ENCODE measurements at regions not wholly inside any gene's neighbourhood (a gene's known extent, or its start where the extent isn't known, plus 50 kb on each side); places are given as distances from the start of the nearest gene placed in this dataset.

DNA sequence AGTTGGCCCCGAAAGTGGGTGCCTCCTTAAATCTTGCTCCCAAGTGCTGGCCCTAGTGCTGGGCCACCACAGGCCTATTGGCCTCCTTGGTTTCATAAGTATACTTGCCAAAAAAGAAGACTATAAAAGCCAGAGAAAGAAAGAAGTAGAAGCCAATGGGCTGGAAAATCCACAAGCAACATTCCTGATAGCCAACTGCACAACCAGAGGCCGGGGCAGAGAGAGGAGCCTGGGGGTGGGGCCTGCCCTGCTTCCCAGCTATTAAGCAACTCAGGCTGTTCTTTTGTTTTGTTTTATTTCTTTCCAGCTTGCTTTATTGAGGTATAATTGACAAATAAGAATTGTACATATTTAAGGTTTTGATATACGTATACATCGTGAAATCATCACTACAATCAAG lies 177.2 kb upstream of the NTF3 start:
- Mint-ChIP-seq H3K4me3 (no peak overlapping the region), H3K36me3 (ENCODE audit: low read depth) (no peaks in the 10 kb centered on the region), H3K27me3 (peaks cover 13% of the 10 kb centered on the region), H3K27ac (no peak overlapping the region), H3K4me1 (no peaks in the 10 kb centered on the region)
- ATAC-seq: no peak
- no peak for DNase-seq
- no peaks in the 10 kb centered on the region for H3K9me3 ChIP-seq (ENCODE audit: control insufficient read depth, low read length, poor library complexity, severe bottlenecking)

DNA sequence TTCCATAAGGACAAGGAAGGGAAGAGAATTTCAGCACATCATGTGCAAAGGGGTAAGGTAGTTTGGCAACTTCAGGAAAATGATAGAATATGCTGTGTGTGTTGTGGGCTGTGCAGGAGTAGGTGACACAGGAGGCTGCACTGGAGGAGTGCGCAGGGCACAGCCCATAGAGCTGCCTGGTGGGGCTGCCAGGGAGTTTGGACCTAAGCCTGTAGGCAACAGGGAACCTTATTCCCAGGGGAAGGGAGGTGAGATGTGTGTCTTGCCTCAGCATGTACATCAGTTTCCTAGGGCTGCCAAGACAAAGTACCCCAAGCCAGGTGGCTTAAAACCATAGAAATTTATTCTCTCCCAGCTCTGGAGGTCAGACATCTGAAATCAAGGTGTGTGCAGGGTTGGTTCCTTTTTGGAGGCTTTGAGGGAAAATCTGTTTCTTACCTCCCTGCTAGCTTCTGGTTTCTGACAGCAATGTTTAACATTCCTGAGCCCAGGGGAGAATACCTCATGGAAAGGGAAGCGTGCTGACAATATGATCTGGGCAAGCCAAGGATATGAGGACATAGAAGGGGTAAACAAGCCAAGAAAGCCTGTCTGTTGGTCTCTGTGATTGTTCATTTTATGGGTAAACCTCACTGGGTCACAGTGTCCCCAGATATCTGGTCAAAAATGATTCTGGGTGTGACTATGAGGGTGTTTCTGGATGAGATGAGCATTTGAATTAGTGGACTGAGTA lies 174.0 kb upstream of the NTF3 start:
- ATAC-seq (no peak), DNase-seq (no peak)
- H3K4me3 Mint-ChIP-seq: no peak overlapping the region
- H3K27me3 Mint-ChIP-seq: peaks cover 4% of the 10 kb centered on the region
- H3K4me1 Mint-ChIP-seq: no peaks in the 10 kb centered on the region
- H3K27ac Mint-ChIP-seq: no peak overlapping the region
- no peaks in the 10 kb centered on the region for H3K36me3 Mint-ChIP-seq (ENCODE audit: low read depth)
- no peaks in the 10 kb centered on the region for H3K9me3 ChIP-seq (ENCODE audit: control insufficient read depth, low read length, poor library complexity, severe bottlenecking)

DNA sequence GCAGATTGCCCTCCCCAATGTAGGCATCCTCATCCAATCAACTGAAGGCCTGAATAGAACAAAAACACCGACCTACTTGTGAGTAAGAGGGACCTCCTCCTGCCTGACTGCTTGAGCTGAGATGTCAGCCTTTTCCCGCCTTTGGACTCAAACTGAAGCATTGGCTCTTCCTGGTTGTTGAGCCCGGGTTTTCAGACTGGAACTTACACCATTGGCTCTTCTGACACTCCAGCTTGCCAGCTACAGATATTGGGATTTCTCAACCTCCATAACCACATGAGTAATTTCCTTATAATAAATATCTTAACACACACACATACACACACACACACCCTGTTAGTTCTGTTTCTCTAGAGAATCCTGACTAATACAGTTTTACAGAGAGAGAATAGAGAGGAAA lies 173.4 kb upstream of the NTF3 start:
- Mint-ChIP-seq H3K27me3 (peaks cover 4% of the 10 kb centered on the region), H3K36me3 (ENCODE audit: low read depth) (no peaks in the 10 kb centered on the region), H3K27ac (no peak overlapping the region), H3K4me1 (no peaks in the 10 kb centered on the region), H3K4me3 (no peak overlapping the region)
- no peaks in the 10 kb centered on the region for H3K9me3 ChIP-seq (ENCODE audit: control insufficient read depth, low read length, poor library complexity, severe bottlenecking)
- ATAC-seq (no peak), DNase-seq (no peak)

DNA sequence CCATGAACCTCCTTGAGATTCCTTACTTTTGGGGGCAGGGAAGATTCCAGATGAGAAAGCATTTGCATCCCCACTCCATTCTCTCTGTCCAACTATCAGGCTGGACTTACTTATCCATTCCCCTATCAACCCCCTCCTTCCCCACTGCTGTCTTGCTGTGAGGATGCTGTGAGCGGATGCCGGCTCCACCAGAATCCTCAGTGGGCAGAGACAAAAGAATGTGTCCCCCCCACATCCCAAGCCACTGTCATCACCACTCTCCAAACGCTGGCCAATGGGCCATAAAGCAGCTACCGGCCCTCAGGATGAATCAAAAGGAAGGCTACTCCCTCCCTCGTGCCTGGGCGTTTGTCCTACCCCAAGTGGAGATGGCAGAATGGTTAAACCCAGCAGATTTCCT lies 173.0 kb upstream of the NTF3 start:
- Mint-ChIP-seq H3K4me1 (no peaks in the 10 kb centered on the region), H3K27ac (no peak overlapping the region), H3K36me3 (ENCODE audit: low read depth) (no peaks in the 10 kb centered on the region), H3K4me3 (no peak overlapping the region), H3K27me3 (peaks cover 4% of the 10 kb centered on the region)
- DNase-seq (no peak), ATAC-seq (no peak)
- no peaks in the 10 kb centered on the region for H3K9me3 ChIP-seq (ENCODE audit: control insufficient read depth, low read length, poor library complexity, severe bottlenecking)

DNA sequence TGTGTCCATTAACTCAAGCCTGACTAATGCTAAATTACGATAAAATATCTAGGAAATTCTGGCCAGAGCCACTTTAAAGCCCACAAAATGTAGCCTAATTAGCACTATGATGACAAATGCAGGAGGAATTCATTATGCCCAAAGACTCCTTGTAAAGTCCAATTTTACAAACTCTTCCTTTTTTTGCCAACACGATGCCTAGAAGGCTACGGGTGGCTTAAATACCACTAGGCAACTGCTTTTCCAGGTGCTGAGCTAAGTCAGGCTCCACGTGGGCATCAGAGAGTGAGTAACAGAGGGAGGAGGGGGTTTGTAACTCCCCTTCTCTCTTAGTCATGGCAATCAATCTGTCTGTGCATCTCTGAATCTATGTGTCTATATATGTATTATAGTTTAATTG lies 172.4 kb upstream of the NTF3 start:
- no peak for ATAC-seq
- Mint-ChIP-seq H3K27ac (no peak overlapping the region), H3K4me1 (no peaks in the 10 kb centered on the region), H3K36me3 (ENCODE audit: low read depth) (no peaks in the 10 kb centered on the region), H3K27me3 (peaks cover 1% of the 10 kb centered on the region), H3K4me3 (no peak overlapping the region)
- no peak for DNase-seq
- no peaks in the 10 kb centered on the region for H3K9me3 ChIP-seq (ENCODE audit: control insufficient read depth, low read length, poor library complexity, severe bottlenecking)

DNA sequence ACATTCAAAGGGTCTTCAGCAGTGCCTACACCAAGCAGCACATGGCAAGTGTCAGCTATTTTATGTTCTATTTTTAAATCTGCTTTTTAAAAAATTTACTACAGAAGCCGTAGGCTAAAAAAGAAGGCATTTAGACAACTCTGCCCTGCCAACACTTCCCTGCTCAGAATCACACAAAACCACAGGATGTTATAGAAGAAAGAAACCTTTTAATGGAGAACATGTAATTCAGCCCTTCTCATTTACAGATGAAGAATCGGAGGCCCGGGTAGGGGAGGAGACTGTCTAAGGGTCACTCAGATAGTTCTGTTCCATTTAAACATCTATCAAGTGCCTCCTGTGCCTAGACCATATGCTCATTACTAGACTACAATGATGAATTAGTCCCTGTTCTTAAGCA lies 171.8 kb upstream of the NTF3 start:
- Mint-ChIP-seq H3K27me3 (no peaks in the 10 kb centered on the region), H3K4me1 (no peaks in the 10 kb centered on the region), H3K27ac (no peak overlapping the region), H3K4me3 (no peak overlapping the region), H3K36me3 (ENCODE audit: low read depth) (no peaks in the 10 kb centered on the region)
- no peak for ATAC-seq
- H3K9me3 ChIP-seq (ENCODE audit: control insufficient read depth, low read length, poor library complexity, severe bottlenecking): no peaks in the 10 kb centered on the region
- no peak for DNase-seq

DNA sequence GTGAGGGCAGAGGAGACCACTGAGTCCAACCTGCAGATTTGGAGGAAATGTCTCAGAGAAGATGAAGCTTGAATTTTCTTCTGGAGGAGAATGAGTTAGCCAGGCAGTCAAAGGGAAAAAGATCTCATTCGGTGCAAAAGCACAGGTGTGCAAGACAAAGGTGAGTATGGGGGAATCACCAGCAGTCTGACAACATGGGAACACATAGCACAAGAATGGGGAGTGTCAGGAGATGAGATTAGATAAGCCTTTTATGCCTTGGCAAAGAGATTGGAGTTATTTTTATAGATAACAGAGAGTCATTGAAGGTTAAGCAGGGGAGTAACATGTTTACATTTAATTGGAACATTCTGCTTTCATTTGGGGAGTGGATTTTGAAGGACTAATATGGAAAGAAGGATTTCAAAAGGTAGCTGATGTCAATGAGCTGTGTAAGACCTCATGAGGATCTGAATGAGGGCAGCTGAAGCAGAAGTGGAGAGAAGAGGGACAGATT lies 171.3 kb upstream of the NTF3 start:
- Mint-ChIP-seq H3K4me3 (no peak overlapping the region), H3K27ac (no peak overlapping the region), H3K27me3 (no peaks in the 10 kb centered on the region), H3K36me3 (ENCODE audit: low read depth) (no peaks in the 10 kb centered on the region), H3K4me1 (no peaks in the 10 kb centered on the region)
- H3K9me3 ChIP-seq (ENCODE audit: control insufficient read depth, low read length, poor library complexity, severe bottlenecking): no peaks in the 10 kb centered on the region
- no peak for DNase-seq
- ATAC-seq: no peak

DNA sequence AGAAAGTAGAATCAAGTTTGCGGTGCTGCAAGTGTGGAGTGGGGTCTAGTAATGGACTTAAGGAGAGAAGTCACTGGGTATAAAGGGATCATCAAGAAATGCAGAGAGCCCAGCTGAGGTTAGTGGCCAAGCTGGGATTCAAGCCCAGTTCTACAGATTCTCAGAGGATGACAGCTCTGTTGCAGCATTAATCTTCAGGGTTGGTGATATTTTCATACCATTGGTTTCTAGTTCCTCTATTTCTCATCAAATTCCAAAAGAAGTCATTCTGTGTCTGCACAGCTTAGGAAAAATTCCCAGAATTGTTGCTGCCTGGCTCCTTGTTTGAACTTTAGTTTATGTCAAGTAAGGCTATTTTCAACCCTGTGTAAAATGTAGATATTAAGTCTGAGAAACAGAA lies 169.5 kb upstream of the NTF3 start:
- H3K4me1 Mint-ChIP-seq: no peaks in the 10 kb centered on the region
- H3K27ac Mint-ChIP-seq: no peak overlapping the region
- no peaks in the 10 kb centered on the region for H3K36me3 Mint-ChIP-seq (ENCODE audit: low read depth)
- no peak for ATAC-seq
- H3K4me3 Mint-ChIP-seq: no peak overlapping the region
- H3K27me3 Mint-ChIP-seq: no peaks in the 10 kb centered on the region
- no peaks in the 10 kb centered on the region for H3K9me3 ChIP-seq (ENCODE audit: control insufficient read depth, low read length, poor library complexity, severe bottlenecking)
- no peak for DNase-seq

DNA sequence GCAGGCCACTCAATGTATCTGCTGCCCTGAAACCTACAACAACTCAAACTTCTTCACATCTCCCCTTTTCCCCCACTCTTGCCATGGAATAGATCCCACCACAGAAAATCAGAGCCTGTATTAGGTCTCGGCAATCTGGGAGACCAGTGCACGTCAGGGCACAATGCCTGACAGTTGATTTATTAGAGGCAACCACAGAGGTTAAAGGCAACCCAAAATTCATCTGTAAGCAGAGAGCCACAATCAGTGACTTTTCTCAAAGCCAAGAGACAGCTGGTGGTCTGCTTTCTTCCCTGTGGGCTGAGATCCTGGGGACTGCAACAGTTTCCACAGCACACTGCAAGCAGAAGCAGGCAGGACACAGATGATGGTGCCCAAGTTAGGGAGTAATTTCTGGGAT lies 169.0 kb upstream of the NTF3 start:
- ATAC-seq (no peak), DNase-seq (no peak)
- Mint-ChIP-seq H3K4me3 (no peak overlapping the region), H3K36me3 (ENCODE audit: low read depth) (no peaks in the 10 kb centered on the region), H3K27ac (no peak overlapping the region), H3K4me1 (no peaks in the 10 kb centered on the region), H3K27me3 (no peaks in the 10 kb centered on the region)
- no peaks in the 10 kb centered on the region for H3K9me3 ChIP-seq (ENCODE audit: control insufficient read depth, low read length, poor library complexity, severe bottlenecking)

DNA sequence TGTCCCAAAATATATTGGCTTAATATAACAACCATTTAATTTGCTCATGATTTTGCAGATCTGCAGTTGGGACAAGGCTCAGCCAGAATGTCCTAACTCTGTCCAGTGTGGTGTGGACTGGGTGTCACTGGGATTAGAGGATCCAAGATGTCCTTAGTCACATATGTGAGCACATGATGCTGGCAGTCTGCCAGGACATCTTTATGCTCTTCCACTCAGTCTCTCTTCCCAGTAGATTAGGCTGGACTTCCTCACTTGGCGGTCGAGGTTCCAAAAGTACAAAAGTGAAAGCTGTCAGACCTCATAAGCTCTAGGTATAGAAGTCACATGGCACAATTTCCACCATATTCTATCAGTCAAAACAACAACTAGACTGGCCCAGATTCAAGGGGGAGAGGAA lies 167.9 kb upstream of the NTF3 start:
- no peak overlapping the region for H3K4me3 Mint-ChIP-seq
- no peak overlapping the region for H3K27ac Mint-ChIP-seq
- DNase-seq (no peak), ATAC-seq (no peak)
- no peaks in the 10 kb centered on the region for H3K9me3 ChIP-seq (ENCODE audit: control insufficient read depth, low read length, poor library complexity, severe bottlenecking)
- H3K27me3 Mint-ChIP-seq: no peaks in the 10 kb centered on the region
- no peaks in the 10 kb centered on the region for H3K36me3 Mint-ChIP-seq (ENCODE audit: low read depth)
- H3K4me1 Mint-ChIP-seq: no peaks in the 10 kb centered on the region

DNA sequence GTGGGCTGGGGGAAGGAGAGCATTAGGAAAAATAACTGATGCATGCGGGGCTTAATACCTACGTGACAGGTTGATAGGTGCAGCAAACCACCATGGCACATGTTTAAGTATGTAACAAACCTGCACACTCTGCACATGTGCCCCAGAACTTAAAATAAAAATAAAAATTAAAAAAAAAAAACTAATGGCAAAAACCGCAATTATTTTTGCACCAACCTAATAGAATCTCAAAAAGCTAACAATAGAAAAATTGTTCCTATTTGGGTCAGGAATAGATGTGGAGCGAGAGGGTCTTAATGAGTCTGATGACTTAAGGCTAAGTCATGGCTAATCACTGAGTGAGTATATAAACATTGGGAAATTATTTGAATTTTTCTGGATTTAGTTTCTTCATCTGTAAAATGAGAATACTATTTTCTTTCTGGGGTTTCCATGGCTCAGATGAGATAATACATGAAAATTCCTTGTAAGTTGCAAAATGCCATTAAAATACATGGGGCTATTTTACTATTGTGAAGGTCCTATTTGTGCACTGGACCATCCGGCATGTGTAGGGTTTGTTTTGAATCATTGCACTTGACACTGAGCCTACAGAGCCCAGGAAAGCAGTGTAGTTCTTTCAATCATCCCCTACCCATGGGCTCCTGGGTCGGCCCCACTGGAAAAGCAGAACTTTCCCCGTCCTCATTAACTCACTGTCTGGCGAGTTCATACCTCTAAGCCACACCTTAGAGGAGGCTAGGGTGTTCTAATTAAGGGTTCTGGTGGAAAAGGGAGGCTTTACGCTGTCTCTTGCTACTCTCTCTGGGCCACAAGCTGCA lies 164.1 kb upstream of the NTF3 start:
- no peaks in the 10 kb centered on the region for H3K4me1 Mint-ChIP-seq

DNA sequence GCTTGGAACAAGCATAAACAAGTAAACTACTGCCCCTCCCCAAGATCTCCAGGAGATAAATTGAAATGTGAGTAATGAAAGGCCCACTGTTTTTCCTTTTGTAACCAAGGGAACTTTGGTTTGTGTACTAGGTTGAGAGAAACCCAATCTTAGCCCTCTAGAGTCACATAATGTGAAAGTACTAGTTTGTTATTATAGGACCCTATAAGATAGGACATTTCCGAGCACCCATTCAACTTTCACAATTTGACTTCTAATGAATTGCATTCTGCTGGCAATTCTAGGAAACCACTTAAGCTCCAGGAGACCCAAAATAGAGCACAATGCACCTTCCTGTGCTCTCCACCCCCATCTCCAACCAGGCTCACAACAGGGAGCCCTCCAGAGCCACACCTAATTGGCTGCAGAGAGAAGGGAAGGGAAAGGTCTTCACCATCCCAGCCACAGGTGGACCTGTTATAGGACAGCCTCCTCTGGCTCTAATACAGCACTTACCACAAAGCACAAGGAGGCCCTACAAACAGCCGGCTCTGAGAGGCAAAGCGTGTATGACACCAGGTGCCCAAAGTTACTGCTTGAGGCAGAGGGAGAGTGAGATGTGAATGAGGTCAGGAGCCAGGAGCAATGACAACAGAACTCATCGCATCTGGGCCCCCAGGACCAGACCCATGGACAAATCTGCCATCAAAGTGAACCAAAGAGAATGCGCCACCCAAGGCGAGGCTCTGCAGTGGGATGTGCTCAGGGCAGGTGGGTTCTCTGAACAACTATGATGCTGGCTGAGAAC lies 163.3 kb upstream of the NTF3 start:
- H3K9me3 ChIP-seq (ENCODE audit: control insufficient read depth, low read length, poor library complexity, severe bottlenecking): no peaks in the 10 kb centered on the region
- DNase-seq: no peak
- H3K4me3 Mint-ChIP-seq: no peak overlapping the region
- no peak overlapping the region for H3K27ac Mint-ChIP-seq
- no peaks in the 10 kb centered on the region for H3K27me3 Mint-ChIP-seq
- no peaks in the 10 kb centered on the region for H3K36me3 Mint-ChIP-seq (ENCODE audit: low read depth)
- ATAC-seq: no peak
- no peaks in the 10 kb centered on the region for H3K4me1 Mint-ChIP-seq

More for the DNA sequence above, 164.1 kb upstream of the NTF3 start:
- Mint-ChIP-seq H3K27me3 (no peaks in the 10 kb centered on the region), H3K27ac (no peak overlapping the region), H3K4me3 (no peak overlapping the region), H3K36me3 (ENCODE audit: low read depth) (no peaks in the 10 kb centered on the region)
- H3K9me3 ChIP-seq (ENCODE audit: control insufficient read depth, low read length, poor library complexity, severe bottlenecking): no peaks in the 10 kb centered on the region
- DNase-seq (no peak), ATAC-seq (no peak)

DNA sequence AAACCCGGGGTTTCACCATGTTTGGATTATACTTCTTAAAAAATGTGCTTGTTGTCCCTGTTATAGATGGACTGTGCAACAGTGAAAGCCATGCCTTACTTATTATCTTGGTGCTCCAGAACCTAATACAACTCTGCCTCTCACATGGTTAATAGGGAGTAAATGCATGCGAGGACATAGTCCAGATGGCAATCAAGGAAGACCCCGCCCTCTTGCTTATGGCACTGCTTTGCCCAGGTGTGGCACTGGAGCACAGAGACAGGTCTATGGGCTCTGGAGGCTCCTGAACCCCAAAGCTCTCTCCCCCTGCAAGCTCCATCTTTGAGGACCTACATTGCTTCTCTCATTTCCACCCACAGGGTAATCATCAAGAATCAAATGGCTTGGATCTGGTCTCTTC lies 162.1 kb upstream of the NTF3 start:
- Mint-ChIP-seq H3K36me3 (ENCODE audit: low read depth) (no peaks in the 10 kb centered on the region), H3K4me3 (no peak overlapping the region)

More for the DNA sequence above, 162.1 kb upstream of the NTF3 start:
- Mint-ChIP-seq H3K4me1 (no peaks in the 10 kb centered on the region), H3K27ac (no peak overlapping the region), H3K27me3 (no peaks in the 10 kb centered on the region)
- DNase-seq: no peak
- H3K9me3 ChIP-seq (ENCODE audit: control insufficient read depth, low read length, poor library complexity, severe bottlenecking): no peaks in the 10 kb centered on the region
- ATAC-seq: no peak
